ENCODE measurements at regions not wholly inside any gene's neighbourhood (a gene's known extent, or its start where the extent isn't known, plus 50 kb on each side); places are given as distances from the start of the nearest gene placed in this dataset.
"Not testable (repeated sequence)": the region's sequence is repeated elsewhere in the genome, so short reads cannot be mapped to it uniquely, and the experiment has no call there.

DNA sequence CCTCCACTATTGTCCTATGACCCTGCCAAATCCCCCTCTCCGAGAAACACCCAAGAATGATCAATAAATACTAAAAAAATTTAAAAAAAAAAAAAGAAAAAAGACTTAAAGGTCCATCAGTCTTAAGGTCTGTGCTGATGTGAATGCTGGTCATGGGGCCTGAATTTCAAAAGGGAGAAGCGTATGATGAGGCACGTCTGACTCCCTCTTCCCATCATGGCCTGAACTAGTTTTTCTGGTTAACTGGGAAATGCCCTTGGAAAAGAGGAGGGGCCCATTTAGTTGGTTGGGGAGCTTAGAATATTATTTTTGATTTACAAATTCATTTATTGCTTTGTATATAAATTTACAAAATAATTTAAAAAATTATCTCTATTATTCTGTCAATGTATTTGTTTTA is 291.0 kb upstream of the CDH19 start:
- no peak for DNase-seq (ENCODE audit: low read depth in 2 of 3, low spot score in 1 of 3)

DNA sequence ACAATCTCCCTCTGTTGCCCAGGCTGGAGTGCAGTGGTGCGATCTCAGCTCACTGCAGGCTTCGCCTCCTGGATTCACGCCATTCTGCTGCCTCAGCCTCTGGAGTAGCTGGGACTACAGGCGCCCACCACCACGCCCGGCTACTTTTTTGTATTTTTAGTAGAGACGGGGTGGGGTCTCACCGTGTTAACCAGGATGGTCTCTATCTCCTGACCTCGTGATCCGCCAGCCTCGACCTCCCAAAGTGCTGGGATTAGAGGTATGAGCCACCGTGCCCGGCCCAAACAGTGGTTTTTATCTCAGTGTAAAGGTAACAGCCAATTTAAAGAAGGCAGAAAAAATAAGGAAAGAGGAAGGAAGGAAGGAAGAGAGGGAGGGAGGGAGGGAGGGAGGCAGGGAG is 288.5 kb upstream of the CDH19 start:
- not testable (repeated sequence) for DNase-seq (ENCODE audit: low read depth in 2 of 3, low spot score in 1 of 3)

GRCh38 chr18:66874812-66875474 is 271.1 kb upstream of the CDH19 start:
- DNase-seq (ENCODE audit: low read depth in 2 of 3, low spot score in 1 of 3) = no peak

DNA sequence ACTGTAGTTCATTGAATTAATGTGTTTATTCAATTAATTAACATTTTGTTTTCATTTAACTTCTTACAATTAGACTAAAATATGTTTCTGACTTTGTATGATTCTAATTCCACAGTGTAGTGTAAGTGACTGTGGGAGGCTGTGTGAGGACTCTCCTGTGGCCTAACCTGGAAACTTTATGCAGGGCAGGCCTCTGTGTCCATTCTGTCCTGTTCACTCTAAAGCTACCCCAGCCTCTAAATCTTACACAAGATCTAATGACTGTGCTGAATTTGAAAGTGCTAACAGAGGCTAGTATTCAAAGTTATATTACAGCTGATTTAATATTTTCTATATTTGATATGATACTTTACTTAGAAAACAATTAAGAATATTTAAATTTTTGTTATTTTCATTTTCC is 270.5 kb upstream of the CDH19 start:
- DNase-seq (ENCODE audit: low read depth in 2 of 3, low spot score in 1 of 3) = no peak

- no peak for DNase-seq (ENCODE audit: low read depth in 2 of 3, low spot score in 1 of 3)
These were observed 270.0 kb upstream of the CDH19 start for GRCh38 chr18:66873899-66874298.

DNA sequence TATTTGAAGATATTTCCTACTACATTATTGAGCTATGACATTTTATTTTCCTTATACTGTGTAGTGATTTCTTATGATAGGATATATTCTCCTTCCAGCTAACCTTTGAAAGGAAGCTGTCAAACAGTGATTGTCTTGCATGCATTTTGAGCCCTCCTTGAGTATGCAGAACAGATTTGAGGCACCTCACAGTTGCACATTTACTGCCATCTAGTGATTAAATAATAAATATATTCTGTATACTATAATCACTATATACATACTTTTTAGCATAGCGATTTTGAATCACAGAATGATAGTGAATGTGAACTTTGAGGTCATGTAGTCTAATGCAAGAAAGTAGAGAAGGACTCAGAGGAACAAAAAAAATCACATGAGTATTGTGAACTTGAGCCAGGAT is 268.4 kb upstream of the CDH19 start:
- DNase-seq (ENCODE audit: low read depth in 2 of 3, low spot score in 1 of 3) = no peak

- DNase-seq (ENCODE audit: low read depth in 2 of 3, low spot score in 1 of 3) = no peak
These were observed 263.8 kb upstream of the CDH19 start for GRCh38 chr18:66867653-66868052.

GRCh38 chr18:66866427-66866940 is 262.6 kb upstream of the CDH19 start:
- DNase-seq (ENCODE audit: low read depth in 2 of 3, low spot score in 1 of 3) = not testable (repeated sequence)

DNA sequence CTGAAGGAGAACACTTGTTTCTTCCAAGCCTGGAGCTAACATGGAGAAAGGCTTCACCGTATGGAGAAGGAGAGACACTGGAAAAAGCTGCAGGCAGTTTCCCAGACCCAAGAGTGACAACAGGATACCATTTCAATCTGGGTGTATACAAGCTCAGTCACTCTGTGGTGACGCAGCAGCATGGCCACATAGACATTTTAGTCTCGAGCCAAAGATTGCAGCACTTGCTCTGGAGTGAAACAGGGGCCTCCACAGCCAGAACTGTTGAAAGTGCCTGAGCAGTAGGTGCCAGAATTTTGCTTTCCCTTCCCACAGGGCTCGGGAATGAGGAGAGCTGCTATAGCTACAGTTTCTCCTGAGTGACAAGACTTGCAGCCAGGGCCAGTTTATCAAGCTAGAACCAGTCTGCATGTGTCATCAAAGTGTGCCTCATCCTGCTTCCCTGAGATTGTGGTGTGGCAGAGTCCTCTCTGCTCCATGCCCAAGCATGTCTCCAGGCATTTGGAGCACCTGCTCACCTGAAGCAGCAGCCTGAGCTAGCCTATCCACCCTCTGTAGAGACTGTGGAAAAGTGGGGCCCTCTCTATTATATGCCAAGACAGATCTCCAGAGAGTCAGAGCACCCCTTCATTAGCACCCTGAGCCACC is 234.6 kb upstream of the CDH19 start:
- DNase-seq (ENCODE audit: low read depth in 2 of 3, low spot score in 1 of 3) = no peak

DNA sequence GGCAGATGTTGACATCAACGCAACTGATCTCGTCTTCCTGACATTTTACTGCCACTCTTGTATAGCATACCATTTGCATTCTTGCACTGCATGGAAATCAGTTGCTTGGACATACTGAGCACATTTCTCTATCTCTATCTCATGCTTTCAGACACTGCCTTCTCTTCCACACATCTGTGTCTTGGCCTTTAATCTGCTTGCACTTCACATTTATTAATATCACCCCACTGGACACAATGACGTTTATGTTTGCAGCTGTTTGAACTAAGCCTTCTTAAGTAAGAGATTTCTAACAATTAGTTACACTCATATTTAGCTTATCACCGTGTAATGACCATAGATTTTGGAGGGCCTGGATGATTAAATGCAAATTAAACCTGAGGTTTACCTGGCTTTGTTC is 229.8 kb upstream of the CDH19 start:
- no peak for DNase-seq (ENCODE audit: low read depth in 2 of 3, low spot score in 1 of 3)

DNA sequence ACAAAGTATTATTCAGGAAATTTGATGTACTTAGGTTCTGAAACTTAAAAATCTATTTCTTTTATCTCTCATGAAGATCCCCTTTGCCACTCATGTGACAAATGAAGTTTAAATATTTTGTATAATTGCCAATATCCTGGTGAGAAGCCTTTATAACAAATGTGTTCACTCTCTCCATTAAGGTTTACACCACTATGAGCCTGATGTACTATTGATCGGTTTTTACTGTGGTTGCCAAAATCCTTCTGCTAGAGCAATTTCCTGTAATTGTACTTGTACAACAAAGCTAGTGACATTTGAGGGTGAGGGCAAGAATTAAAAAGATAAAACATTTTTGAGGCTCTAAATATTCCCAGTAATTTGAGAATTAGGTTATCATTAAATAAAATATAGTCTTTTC is 222.3 kb upstream of the CDH19 start:
- no peak for DNase-seq (ENCODE audit: low read depth in 2 of 3, low spot score in 1 of 3)

GRCh38 chr18:66825347-66825746 is 221.5 kb upstream of the CDH19 start:
- DNase-seq (ENCODE audit: low read depth in 2 of 3, low spot score in 1 of 3) = no peak

DNA sequence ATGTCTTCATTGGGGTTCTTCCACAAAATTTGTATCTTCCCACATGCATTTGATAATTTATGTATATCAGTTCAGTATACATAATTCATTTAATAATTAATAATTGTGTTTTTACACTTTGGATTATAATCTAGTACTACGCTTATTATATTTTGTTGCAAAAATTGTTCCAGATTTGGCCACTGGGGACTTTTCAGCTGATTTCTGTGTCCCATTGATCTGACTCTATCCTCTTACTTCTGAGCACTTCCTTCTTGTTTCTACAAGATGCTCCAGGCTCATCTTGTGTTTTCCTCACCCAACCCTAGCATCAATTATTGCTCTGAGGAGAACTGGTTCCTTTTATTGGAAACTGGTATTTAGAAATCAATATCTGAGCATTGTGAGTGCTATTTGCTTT is 215.3 kb upstream of the CDH19 start:
- no peak for DNase-seq (ENCODE audit: low read depth in 2 of 3, low spot score in 1 of 3)

DNA sequence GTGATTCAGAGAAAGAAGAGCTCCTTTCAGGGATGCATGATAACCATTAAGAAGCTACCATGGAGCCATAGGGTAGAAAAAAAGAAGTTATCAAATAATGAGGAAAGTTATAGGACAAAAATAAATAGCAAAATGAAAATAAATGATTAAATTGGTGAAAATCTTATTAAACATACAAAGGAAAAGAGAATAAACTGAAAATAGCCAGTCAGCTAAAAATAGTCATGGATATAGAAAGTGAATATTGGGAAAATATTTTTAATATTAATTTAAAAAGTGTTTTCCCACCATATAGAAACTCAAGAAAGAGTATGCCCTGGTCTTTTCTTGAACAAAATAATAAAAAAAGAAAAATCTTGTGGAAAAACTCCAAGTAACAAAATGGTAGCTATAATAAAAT is 209.2 kb upstream of the CDH19 start:
- no peak for DNase-seq (ENCODE audit: low read depth in 2 of 3, low spot score in 1 of 3)

- no peak for DNase-seq (ENCODE audit: low read depth in 2 of 3, low spot score in 1 of 3)
These were observed 191.2 kb upstream of the CDH19 start for GRCh38 chr18:66795051-66795450.

DNA sequence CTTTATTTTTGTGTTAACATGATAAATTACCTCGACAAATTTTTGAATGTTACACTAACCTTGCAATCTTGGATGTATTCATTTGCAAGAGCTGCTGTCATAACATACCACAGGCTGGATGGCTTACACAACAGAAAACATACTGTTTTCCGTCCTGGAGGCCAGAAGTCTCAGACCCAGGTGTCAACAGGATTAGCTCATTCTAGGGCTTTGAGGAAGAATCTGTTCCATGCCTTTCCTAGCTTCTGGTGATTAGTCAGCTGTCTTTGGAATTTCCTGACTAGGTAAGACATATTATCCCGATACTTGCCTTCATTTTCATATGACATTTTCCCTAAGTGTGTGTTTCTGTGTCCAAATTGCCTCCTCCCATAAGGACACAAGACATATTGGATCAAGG is 188.6 kb upstream of the CDH19 start:
- DNase-seq (ENCODE audit: low read depth in 2 of 3, low spot score in 1 of 3) = no peak

- no peak for DNase-seq (ENCODE audit: low read depth in 2 of 3, low spot score in 1 of 3)
These were observed 176.7 kb upstream of the CDH19 start for GRCh38 chr18:66780609-66781008.

- DNase-seq (ENCODE audit: low read depth in 2 of 3, low spot score in 1 of 3) = no peak
These were observed 174.2 kb upstream of the CDH19 start for GRCh38 chr18:66778048-66778447.

GRCh38 chr18:66769375-66769774 is 165.5 kb upstream of the CDH19 start:
- no peak for DNase-seq (ENCODE audit: low read depth in 2 of 3, low spot score in 1 of 3)

DNA sequence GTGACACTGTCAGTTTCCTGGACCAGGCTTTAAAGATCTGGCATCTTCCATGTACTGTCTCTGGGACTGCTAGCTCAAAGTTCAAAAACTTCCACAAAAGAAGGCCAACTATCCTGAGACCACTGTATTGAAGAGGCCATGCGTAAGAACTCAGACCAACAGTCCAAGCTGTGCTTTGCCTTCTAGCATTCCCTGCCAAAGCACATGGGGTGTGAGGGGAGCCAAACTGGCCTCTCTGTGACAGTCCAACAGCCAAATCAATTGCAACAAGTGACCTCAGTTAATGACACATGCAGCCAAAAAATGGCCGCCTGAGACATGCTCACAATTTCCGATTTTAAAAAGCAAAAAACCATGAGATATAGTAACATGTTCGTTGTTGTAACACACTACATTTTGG is 160.3 kb upstream of the CDH19 start:
- no peak for DNase-seq (ENCODE audit: low read depth in 2 of 3, low spot score in 1 of 3)

GRCh38 chr18:66761166-66761565 is 157.3 kb upstream of the CDH19 start:
- DNase-seq (ENCODE audit: low read depth in 2 of 3, low spot score in 1 of 3) = no peak

GRCh38 chr18:66760559-66760958 is 156.7 kb upstream of the CDH19 start:
- DNase-seq (ENCODE audit: low read depth in 2 of 3, low spot score in 1 of 3) = no peak

Data from stimulated activated CD4-positive, alpha-beta T cell treated with anti-CD3 and anti-CD28 coated beads, Interleukin-12 subunit alpha, Interleukin-12 subunit beta, amount 100 ng/mL, for 48 hours (primary cell).